HG02623 (cell line): ENCODE measurements at regions not wholly inside any gene's neighbourhood (a gene's known extent, or its start where the extent isn't known, plus 50 kb on each side); places are given as distances from the start of the nearest gene placed in this dataset.
"Not testable (repeated sequence)": the region's sequence is repeated elsewhere in the genome, so short reads cannot be mapped to it uniquely, and the experiment has no call there.

Experiments used
- ATAC-seq: cut with Tn5 transposase; IDR thresholded peaks from one replicate; pipeline ENCODE4 v1.9.1; 2021; ENCODE audit warnings: moderate library complexity; ENCODE audit not compliant: unreplicated experiment

DNA sequence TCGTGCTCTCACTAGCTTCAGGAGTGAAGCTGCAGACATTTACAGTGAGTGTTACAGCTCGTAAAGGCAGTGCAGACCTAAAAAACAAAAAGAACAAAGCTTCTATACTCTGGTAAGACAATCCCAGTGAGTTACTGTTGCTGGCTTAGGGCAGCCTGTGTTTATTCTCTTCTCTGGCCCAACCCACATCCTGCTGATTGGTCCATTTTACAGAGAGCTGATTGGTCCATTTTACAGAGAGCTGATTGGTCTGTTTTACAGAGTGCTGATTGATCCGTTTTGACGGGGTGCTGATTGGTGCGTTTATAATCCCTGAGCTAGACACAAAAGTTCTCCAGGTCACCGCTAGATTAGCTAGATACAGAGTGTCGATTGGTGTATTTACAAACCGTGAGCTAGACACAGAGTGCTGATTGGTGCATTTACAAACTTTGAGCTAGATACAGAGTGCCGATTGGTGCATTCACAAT, 158.0 kb downstream of the KLRB1 start:
- not testable (repeated sequence) for ATAC-seq

DNA sequence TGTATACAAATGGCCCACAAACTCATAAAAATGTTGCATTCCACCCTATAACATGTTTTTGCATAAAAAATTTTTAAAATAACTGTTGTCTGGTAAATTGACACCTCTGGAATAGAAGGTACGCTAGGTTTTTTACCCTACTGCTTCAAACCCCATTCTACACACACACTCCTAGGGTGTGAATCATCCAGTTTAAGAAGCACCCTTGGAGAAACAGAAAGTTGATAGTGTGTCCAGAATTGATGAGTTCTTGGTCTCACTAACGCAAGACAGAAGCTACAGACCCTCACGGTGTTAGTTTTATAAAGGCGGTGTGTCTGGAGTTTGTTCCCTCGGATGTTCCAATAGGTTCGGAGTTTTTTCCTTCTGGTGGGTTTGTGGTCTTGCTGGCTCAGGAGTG, 158.5 kb downstream of the KLRB1 start:
- ATAC-seq: no peak

DNA sequence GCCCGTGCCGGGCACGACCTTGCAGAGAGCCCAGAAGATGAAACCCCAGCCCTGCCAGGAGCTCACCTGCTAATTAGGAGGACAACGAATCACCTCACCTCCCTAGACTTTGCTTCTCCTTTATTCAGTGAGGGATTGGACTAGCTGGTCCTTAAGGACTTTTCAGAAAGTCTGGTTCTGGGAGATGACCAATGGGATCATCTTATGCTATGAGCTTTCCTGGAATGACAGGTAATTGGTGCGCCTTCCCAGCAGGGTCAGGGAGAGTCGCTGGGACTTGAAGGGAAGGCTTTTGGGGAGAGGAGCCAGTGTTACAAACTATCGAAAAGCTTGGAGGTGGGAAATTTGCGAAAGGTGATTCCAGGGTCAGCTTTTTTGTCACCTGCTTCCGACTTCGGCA, 159.1 kb downstream of the KLRB1 start:
- ATAC-seq: not testable (repeated sequence)

DNA sequence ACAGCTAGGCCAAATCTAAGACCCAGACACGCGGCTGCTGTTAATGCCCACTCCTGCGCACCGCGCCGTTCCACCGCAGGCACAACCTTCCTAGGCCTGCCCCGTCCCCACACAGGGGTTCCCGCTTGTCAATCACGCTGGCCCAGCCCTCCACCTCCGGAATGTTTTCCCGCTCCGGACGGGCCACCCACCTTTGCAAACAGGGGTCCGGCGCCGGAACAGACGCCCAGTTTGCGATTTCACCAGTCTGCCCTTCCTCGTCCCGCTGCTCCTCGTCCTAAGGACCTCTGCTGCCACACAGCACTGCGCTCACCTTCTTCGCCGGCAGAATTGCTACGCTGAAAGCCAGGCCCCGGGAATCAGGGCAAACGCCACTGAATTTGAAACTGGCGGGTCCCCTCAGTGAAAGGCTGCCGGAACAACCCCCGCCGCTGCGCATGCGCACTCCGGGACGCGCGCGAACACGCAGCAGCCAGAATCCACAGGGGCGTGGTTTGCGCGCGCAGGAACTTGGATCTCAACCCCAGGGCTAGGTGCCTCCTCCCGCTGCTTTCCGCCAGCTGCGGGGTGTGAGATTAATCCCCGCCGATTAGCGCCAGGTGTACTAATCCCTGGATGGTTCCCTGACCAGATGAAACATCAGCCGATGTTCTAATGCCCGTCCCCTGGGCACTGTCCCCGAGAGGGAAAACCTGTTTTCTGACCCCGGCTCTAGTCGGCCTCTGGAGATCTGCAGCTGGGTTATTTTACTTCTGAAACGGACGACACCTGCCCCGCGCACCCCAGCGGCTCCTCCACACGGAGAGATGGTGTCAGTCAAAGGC, 159.7 kb downstream of the KLRB1 start:
- ATAC-seq: peak; percentile 66

DNA sequence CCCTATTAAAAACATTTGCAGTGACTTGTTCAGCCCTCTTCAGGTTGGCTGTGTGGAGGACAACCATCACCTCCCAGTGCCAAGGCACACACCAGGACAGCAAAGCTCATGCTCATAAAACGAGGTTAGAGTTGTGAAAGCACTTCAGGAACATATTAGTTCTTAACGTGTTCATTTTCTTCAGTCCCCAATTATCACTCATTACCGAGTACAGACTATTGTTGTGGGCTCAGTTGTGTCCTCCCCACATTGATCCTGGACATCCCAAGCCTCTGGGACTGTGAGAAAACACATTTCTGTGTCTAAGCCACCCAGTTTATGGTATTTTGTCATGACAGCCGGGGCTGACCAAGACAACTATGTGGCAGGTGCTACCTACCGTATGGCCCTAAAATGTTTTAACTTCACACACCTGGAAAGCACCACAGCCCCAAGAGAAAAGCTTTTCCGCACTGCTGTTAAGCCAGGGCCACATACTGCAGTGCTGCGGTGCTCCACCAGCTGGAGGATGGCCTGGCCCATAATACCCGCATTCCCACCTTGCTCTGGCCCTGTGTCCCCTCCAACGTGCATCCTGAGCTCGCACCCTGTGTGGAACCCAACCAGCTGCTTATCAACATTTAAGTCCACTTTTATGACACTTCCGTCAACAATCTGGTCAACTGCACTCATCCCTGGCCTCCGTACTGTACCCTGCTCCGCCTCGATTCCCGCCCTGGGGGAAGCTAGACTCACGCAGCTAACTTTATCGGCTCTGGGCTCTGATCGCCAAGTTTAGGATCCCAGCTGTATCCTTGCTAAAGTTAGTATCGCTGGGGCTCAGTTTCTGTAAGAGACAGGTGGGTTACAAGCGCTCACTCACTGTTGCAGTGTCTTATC, 160.6 kb downstream of the KLRB1 start:
- peak; percentile 10 for ATAC-seq

DNA sequence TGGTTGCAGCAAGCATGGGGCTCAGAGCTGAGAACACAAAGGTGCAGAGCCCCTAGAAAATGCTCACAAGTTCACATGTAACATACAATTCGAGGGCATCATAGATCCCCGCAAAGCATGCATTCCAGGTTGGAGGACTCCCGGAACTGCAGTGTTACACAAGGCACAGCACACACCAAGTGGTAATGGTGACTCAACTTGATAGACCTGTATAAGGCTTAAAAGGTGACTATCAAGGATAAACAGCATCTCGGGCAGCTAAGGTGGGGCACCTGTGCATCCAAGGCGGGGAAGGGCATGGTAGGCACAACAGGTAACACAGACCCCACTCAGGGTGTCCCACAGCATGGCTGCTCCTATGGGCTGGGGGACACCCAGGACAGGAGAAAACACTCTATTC, 167.3 kb downstream of the KLRB1 start:
- not testable (repeated sequence) for ATAC-seq

DNA sequence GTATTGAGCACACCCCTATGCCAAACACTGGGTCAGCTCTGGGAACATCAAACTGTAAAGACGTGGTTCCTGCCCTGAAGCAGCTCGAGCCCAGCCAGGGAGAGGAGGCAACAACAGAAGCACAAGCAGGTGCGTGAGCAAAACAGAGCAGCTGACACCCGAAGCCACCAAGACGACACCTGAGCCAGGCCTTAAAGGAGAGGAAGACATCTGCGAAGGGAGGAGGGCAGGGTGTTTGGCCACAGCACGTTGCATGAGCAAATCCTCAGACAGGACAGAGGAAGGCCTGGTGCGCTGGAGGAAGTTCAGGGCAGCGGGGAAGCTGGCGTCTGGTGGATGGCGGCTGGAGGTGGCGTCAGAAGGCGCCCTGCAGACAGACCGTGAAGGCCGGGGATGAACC, 172.0 kb downstream of the KLRB1 start:
- not testable (repeated sequence) for ATAC-seq

DNA sequence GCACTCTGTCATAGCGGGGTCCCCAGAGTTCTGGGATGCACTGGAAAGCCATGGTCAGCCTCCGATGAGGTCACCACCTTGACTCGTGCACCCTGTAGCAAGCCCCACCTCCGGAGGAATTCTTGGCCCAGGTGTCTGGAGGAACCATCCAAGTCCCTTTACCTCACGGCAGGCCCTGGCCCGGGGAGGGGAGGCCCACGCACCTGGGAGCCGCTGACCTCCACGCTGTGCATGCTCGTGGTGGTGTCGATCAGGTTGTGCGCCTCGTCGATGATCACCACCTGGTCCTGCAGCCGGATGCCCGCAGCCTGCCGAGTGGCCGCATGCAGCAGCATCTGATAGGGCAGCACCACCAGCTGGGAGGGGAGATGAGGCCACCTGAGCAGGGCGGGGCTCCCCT, 177.3 kb downstream of the KLRB1 start:
- ATAC-seq: not testable (repeated sequence)

DNA sequence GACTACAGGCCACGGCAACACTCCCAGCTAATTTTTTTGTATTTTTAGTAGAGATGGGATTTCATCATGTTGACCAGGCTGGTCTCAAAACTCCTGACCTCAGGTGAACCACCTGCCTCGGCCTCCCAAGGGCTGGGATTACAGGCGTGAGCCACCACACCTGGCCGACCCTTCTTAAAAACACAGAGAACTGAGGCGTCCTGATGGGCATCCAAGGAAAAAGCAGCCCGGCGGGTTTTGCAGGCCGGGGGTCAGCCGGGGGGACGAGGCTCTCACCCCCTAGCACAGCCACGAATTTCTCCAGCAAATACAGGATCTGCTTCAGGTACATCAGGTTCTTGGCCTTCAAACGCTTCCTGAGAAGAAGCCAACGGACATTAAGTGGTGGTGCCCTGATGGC, 178.9 kb downstream of the KLRB1 start:
- not testable (repeated sequence) for ATAC-seq

DNA sequence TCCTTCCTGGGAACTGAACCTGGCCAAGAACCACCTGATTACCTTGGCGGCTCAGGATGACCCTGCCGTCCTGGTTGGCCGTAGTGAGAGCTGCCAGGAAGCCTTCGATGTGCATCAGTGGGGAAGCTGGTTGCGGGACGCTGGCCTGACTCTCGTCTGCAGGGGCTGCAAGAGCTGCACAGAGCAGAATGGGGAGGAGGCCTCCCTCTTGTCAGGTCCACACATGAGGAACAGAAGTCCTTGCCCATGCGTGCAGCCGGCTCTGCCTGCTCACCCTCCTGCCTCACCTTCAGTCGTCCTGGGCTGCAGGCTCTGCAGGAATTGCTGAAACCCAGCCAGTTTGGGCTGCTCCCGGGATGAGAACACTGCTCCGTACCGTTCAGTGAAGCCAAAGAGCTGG, 182.3 kb downstream of the KLRB1 start:
- ATAC-seq: not testable (repeated sequence)

DNA sequence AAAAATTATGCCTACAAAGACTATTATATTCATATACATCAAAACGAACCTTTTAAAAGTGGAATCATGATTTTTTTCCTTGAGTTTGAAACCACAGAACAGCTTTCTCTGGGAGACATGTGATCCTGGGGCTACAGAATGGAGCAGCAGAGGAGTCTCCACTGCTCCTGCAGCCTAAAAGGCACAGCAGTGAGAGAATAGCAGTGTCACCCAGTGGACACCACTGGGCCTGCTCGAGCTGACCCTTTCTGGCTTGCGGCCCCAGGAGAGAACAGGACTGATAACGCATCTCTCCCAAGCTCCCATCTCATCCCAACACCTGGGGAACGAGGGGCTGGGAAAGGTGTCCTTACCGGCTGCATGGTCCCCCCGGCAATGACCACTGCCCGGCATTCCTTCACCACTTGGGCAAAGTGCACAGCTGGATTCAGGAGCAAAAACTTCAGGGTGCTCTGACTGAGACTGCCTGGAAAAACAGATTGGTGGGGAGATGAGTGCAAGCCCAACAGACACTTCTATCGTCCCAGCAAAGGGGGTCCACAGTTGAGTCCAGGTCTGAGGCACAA, 183.5 kb downstream of the KLRB1 start:
- not testable (repeated sequence) for ATAC-seq

DNA sequence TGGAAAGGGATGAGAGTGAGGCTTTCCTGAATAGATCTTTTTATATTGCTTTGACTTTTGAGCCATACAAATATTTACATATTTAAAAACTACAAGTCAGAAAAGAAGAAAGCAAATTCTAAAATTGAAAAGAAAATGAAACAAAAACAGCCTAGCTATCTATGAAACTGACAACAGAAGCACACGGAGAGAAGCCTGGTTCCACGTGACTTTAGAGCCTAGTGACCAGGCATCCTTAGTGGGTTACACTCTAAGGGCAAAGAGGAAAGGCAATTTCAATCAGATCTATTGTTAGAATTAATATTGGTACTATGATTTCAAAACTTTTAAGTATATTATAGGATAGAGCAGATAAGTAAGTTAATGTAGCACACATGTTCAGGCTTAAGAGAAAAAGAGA, 185.0 kb downstream of the KLRB1 start:
- peak; percentile 54 for ATAC-seq

DNA sequence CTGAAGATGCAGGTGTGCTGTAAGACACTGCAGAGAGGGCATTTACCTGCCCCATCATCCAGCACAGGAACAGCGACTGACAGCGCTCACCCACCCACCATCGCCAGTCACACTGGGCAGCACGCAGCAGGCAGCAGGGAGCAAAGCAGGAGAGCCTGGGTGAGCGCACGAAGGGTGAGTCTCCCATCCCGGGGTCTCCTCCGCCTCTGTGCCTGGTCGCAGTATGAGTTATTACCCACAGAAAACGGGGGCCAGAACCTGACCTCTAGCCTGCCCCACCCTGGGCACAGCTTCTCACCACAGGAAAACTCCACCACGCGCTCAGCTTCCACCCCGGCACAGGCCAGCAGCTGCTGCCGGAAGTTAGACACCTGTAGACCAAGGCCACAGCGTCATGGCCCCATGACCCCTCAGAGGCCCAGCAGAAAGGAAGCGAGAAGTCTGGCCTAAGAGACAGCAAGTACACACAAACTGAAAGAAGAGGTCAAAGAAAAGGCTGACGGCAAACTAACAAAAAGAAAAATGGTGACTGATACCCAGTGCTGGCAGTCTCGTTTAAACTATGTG, 186.1 kb downstream of the KLRB1 start:
- not testable (repeated sequence) for ATAC-seq

DNA sequence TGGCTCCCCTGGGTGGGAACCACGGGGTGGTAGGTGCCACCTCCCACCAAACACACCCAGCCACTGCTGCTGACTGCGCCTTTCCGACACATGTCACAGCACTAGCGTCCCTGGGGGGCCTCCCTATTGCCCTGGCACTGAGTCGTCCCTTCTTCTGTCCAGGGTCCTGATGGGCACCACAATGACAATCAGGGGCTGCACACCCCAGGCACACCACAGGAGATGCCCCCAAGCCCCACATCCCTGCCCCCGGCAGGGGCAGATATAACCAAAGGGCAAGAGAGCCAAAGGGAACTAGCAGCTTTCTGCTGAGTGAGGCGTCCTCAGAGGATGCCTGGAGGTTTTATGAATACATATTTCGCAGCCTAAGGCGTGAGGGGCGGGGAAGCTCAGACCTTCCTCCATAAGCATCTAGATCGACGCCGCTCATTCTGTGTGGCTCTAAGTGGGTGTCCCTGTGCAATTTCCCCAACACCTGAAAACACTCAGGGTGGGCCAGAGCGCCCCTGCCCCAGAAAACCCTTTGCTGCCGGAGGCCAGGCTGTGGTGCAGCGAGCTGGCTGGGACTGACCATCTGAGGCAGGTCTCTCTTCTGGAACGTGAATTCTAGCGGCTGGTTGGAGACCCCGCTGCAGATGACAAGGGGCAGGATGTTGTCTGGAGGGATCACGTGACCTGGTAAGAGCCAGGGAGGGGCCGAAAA, 186.7 kb downstream of the KLRB1 start:
- ATAC-seq: not testable (repeated sequence)

DNA sequence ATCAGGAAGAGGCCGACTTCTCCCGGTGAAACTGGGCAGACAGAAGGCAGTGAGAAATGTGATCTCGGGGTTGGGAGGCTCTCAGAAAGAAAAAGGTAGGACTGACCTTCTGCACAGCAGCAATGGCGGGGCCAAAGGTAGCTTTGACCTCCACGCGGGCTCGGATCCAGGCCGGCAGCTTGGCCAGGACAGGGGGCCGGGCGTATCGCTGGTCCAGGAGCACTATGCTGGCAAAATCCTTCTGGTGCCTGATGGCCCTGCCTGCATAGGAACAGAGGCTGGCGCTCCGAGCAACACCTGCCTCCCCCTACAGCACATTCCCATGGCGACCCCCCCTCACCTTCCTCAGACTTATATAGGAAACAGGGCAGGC, 189.1 kb downstream of the KLRB1 start:
- ATAC-seq: not testable (repeated sequence)

DNA sequence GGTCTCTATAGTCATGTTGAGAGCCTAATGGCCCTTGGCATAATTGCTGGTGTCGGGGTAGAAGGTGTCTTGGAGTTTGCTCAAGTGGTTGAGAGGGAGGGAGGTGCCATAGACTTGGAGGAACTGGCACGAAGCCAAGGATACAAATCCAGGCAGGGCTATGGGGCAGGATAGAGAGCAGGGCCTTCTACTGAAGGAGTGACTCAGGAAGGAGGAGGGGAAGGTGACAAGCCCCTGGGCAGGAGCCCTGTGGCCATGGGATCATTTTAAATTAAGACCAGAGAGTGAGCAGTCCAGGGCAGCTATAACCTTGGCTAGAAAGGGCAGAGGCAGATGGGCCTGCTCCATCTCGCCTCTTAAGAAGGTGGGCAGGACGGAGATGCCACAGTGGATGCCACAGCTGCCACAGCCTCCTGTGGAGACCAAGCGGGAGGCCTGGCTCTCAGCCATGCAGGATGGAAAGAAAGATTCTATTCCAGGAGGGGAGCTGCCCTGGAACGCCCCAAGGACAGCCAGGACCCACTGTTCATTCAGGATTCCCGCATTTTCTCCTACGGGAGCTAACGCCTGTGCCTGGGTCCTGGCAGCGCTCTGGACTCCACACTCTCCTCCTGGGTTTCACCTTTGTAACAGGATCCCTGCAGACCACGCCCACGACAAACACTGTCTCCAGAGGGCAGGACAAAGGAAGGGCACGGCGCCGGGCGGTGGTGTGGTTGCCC, 189.6 kb downstream of the KLRB1 start:
- not testable (repeated sequence) for ATAC-seq

DNA sequence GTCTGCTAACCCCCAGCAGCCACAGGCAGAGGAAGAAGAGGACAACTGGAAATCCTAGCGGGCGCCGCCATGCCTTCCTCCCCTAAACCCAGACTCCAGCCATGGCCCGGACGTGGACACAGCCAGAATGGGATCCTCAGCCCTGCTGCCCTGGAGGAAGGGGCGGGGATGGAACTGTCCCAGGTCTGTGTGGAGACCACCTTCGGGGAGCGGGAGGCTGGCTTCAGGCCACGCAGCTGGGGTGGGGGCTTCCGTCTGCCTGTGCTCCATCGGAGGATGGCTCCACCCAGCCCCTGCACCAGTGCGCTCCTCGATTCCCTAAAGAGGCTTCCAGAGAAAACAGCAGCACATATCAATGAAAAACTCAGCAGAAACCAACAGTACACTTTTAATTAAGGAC, 190.4 kb downstream of the KLRB1 start:
- not testable (repeated sequence) for ATAC-seq

DNA sequence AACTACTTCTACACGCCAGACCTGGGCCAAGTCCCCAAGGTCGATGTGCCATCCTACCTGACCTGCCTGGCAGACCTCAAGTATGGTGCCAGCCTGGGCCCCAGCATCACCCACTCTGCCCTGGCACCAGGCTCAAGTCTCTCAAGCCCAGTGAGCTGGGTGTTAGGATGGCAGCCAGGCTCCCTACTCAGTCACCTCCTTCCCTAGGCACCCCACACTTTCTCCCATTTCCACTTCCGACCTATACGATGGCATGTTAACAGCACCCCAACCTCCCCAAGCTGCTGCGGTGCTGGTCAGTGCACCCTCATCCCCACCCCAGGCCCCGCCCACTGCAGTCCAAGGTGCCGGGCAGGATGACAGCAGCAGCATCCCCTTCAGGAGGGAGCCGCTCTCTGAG, 191.4 kb downstream of the KLRB1 start:
- not testable (repeated sequence) for ATAC-seq

DNA sequence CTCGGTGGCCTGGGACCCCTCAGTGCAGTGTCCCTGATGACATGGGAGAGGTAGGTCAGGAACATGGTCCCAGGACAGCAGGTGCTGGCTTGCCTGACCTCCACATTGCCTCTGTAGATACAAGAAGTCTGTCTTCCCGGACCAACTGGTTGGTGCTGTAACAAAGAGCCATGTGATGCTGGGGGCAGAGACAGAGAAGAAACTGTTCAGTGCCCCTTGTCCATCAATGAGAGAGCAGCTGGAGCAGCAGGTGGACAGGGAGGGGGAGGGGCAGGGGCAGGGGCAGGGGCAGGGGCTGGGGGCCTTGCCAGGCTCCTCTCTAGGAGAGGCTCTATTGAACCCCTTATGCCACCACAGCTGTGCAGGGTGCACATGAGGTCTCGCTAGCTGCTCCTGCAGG, 191.8 kb downstream of the KLRB1 start:
- ATAC-seq: not testable (repeated sequence)

DNA sequence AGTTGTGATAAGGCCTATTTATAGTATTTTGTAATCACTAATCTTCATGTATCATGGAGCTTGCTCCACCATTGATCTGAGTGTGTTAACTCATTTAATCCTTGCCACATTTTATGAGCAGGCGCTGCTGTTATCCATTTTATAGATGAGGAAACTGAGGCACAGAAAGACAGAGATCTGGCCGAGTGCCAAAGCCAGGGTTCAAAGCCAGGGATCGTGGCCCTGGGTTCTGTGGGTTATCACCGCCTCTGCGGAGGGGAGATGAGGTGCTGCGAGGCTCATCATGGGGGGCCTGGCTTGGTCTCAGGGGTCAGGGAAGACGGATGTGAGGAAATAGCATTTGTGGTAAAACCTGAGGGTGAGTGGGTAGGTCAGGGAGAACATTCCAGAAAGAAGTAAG, 193.9 kb downstream of the KLRB1 start:
- not testable (repeated sequence) for ATAC-seq
